ENCODE measurements at regions not wholly inside any gene's neighbourhood (a gene's known extent, or its start where the extent isn't known, plus 50 kb on each side); places are given as distances from the start of the nearest gene placed in this dataset.

GRCh38 chr3:150278195-150278594 lies 129.9 kb upstream of the TSC22D2 start:
- no peak for DNase-seq (ENCODE audit: low read depth)
- no peak overlapping the region for H3K4me3 ChIP-seq (ENCODE audit: low read depth, low read length)
- no peak for TF ChIP-seq MAX (IDR thresholded peaks at IDR 0.05; ENCODE audit: low read depth, low read length)
- no peak for TF ChIP-seq POLR2A (IDR thresholded peaks at IDR 0.05; ENCODE audit: extremely low read depth, insufficient read length)
- TF ChIP-seq, protein P1, sequence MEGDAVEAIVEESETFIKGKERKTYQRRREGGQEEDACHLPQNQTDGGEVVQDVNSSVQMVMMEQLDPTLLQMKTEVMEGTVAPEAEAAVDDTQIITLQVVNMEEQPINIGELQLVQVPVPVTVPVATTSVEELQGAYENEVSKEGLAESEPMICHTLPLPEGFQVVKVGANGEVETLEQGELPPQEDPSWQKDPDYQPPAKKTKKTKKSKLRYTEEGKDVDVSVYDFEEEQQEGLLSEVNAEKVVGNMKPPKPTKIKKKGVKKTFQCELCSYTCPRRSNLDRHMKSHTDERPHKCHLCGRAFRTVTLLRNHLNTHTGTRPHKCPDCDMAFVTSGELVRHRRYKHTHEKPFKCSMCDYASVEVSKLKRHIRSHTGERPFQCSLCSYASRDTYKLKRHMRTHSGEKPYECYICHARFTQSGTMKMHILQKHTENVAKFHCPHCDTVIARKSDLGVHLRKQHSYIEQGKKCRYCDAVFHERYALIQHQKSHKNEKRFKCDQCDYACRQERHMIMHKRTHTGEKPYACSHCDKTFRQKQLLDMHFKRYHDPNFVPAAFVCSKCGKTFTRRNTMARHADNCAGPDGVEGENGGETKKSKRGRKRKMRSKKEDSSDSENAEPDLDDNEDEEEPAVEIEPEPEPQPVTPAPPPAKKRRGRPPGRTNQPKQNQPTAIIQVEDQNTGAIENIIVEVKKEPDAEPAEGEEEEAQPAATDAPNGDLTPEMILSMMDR (IDR thresholded peaks at IDR 0.05; ENCODE audit: low read depth, low read length), result no peak
- no peak for TF ChIP-seq MYC (IDR thresholded peaks at IDR 0.05; ENCODE audit: low read depth, low read length)

- no peak overlapping the region for H3K4me3 ChIP-seq (ENCODE audit: low read depth, low read length)
- TF ChIP-seq POLR2A (IDR thresholded peaks at IDR 0.05; ENCODE audit: extremely low read depth, insufficient read length), result no peak
- TF ChIP-seq, protein P1 (IDR thresholded peaks at IDR 0.05; ENCODE audit: low read depth, low read length), result no peak
- no peak for TF ChIP-seq MAX (IDR thresholded peaks at IDR 0.05; ENCODE audit: low read depth, low read length)
- no peak for TF ChIP-seq MYC (IDR thresholded peaks at IDR 0.05; ENCODE audit: low read depth, low read length)
- DNase-seq (ENCODE audit: low read depth), result no peak
Measured at GRCh38 chr3:150277444-150277843, 130.7 kb upstream of the TSC22D2 start.

DNA sequence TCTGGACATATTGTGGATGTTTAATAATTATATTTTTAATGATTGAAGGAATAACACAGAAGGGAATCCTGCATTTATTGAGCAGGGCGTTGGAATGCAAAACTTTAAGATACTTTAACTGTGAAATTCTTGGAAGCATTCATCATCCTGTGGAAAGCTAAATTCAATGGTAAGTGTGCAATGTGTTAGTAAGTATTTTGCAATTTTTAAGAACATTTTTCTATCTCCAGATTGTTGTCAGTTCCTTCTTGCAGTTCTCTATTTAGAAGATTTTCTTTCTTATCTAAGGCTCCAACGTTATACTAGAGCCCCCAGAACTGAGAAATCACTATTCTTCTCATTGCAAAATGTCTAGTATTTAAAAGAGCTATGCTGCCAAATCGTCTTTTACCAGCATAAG lies 132.2 kb upstream of the TSC22D2 start:
- no peak for TF ChIP-seq MYC (IDR thresholded peaks at IDR 0.05; ENCODE audit: low read depth, low read length)
- TF ChIP-seq MAX (IDR thresholded peaks at IDR 0.05; ENCODE audit: low read depth, low read length), result no peak
- TF ChIP-seq, protein P1 (IDR thresholded peaks at IDR 0.05; ENCODE audit: low read depth, low read length), result no peak
- no peak for TF ChIP-seq POLR2A (IDR thresholded peaks at IDR 0.05; ENCODE audit: extremely low read depth, insufficient read length)
- DNase-seq (ENCODE audit: low read depth), result no peak
- no peak overlapping the region for H3K4me3 ChIP-seq (ENCODE audit: low read depth, low read length)

GRCh38 chr3:150274372-150274771 lies 133.7 kb upstream of the TSC22D2 start:
- no peak for DNase-seq (ENCODE audit: low read depth)
- no peak for TF ChIP-seq POLR2A (IDR thresholded peaks at IDR 0.05; ENCODE audit: extremely low read depth, insufficient read length)
- TF ChIP-seq MYC (IDR thresholded peaks at IDR 0.05; ENCODE audit: low read depth, low read length), result no peak
- no peak for TF ChIP-seq MAX (IDR thresholded peaks at IDR 0.05; ENCODE audit: low read depth, low read length)
- TF ChIP-seq, protein P1 (IDR thresholded peaks at IDR 0.05; ENCODE audit: low read depth, low read length), result no peak
- H3K4me3 ChIP-seq (ENCODE audit: low read depth, low read length), result no peak overlapping the region

- TF ChIP-seq MAX (IDR thresholded peaks at IDR 0.05; ENCODE audit: low read depth, low read length) (no peak), POLR2A (IDR thresholded peaks at IDR 0.05; ENCODE audit: extremely low read depth, insufficient read length) (no peak), MYC (IDR thresholded peaks at IDR 0.05; ENCODE audit: low read depth, low read length) (no peak)
- TF ChIP-seq, protein P1 (IDR thresholded peaks at IDR 0.05; ENCODE audit: low read depth, low read length), result no peak
- DNase-seq (ENCODE audit: low read depth), result no peak
- no peak overlapping the region for H3K4me3 ChIP-seq (ENCODE audit: low read depth, low read length)
Measured at GRCh38 chr3:150273396-150273795, 134.7 kb upstream of the TSC22D2 start.

DNA sequence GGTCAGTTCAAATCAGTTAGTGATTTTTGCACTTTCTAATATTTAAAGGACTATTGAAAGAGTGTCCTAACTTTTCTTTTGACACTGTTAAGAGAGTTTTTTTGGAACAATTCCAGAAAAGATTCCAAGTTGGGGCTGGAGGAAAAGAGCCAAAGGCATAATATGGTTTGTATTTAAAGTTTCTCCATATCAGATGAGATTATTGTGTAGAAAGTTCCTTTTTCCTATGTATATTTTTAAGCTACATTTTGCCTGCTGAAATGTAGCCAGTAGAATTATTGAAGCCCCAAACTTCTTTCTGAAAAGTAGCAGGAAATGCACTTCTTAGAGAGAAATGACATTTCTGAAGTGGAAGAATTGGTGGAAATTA lies 136.5 kb upstream of the TSC22D2 start:
- DNase-seq (ENCODE audit: low read depth), result no peak
- TF ChIP-seq POLR2A (IDR thresholded peaks at IDR 0.05; ENCODE audit: extremely low read depth, insufficient read length), result no peak
- TF ChIP-seq, protein P1 (IDR thresholded peaks at IDR 0.05; ENCODE audit: low read depth, low read length), result no peak

More for the DNA sequence above, 136.5 kb upstream of the TSC22D2 start:
- no peak overlapping the region for H3K4me3 ChIP-seq (ENCODE audit: low read depth, low read length)

All from NB4 (cell line).